Spleen (tissue), 11 donors: ENCODE measurements at regions not wholly inside any gene's neighbourhood (a gene's known extent, or its start where the extent isn't known, plus 50 kb on each side); places are given as distances from the start of the nearest gene placed in this dataset.

Source experiments
- DNase-seq: peaks from one replicate; pipeline ENCODE4 v3.0.0-alpha.2; 2020
- H3K27ac ChIP-seq, 8 donors: fragments of 200-600 bp; sonication (generic) in 7 of 8; 1 replicate in 4 of 8; 2 replicates in 4 of 8; pipeline versions ENCODE4 v1.5.0 to v1.8.0; 2016 to 2021; ENCODE audit warnings: inconsistent platforms in 4 of 8, mild to moderate bottlenecking in 4 of 8, moderate library complexity in 1 of 8
- H3K27me3 ChIP-seq, 7 donors: fragments of 200-600 bp; sonication (generic) in 6 of 7; replicated peaks in 1 of 7; 1 replicate in 4 of 7; 2 replicates in 3 of 7; pipeline versions ENCODE4 v1.5.0 to v1.8.0; 2016 to 2021; ENCODE audit warnings: inconsistent platforms in 3 of 7, mild to moderate bottlenecking in 1 of 7
- H3K36me3 ChIP-seq, 6 donors: fragments of 200-600 bp; sonication (generic) in 5 of 6; 1 replicate in 4 of 6; 2 replicates in 2 of 6; pipeline versions ENCODE4 v1.5.0 to v1.8.0; 2016 to 2021; ENCODE audit warnings: inconsistent platforms in 2 of 6
- H3K4me1 ChIP-seq, 6 donors: fragments of 200-600 bp; sonication (generic) in 5 of 6; 1 replicate in 3 of 6; 2 replicates in 3 of 6; pipeline versions ENCODE4 v1.5.0 to v1.8.0; 2016 to 2021; ENCODE audit warnings: inconsistent platforms in 3 of 6
- H3K4me3 ChIP-seq, 8 donors: fragments of 200-600 bp; sonication (generic) in 7 of 8; 1 replicate in 4 of 8; 2 replicates in 4 of 8; pipeline versions ENCODE4 v1.5.0 to v1.8.0; 2016 to 2021; ENCODE audit warnings: inconsistent platforms in 4 of 8, mild to moderate bottlenecking in 4 of 8, moderate library complexity in 2 of 8
- H3K9me3 ChIP-seq, 8 donors: fragments of 200-600 bp; sonication (generic) in 7 of 8; 1 replicate in 4 of 8; 2 replicates in 4 of 8; pipeline versions ENCODE4 v1.5.0 to v1.8.0; 2016 to 2021; ENCODE audit warnings: inconsistent platforms in 4 of 8
- CTCF ChIP-seq, 11 experiments: fragments of 200-600 bp in 7 of 11; fragments of 450-650 bp in 4 of 11; sonication (generic) in 4 of 11; IDR thresholded peaks in 8 of 11; conservative IDR thresholded peaks in 3 of 11; 1 replicate in 7 of 11; 2 replicates in 4 of 11; pipeline versions ENCODE4 v1.4.0 to v1.8.0; 2016 to 2021; ENCODE audit warnings: antibody characterized with exemption in 11 of 11, inconsistent platforms in 4 of 11, mild to moderate bottlenecking in 1 of 11
- POLR2A ChIP-seq, 3 donors: fragments of 450-650 bp; IDR thresholded peaks; one replicate each; pipeline ENCODE4 v1.5.1; 2017; ENCODE audit warnings: antibody characterized with exemption in 3 of 3, mild to moderate bottlenecking in 1 of 3
- POLR2AphosphoS5 ChIP-seq, 3 donors: sonication (generic); formaldehyde crosslinking; IDR thresholded peaks; one replicate each; pipeline ENCODE4 v1.5.1; 2017; ENCODE audit warnings: antibody characterized with exemption in 3 of 3
- WGBS, 5 donors: extraction: QIAGEN DNeasy Blood & Tissue Kit in 3 of 5; methylation state at CpG; one replicate each; pipeline versions ENCODE4 v1.1.5 to v1.1.7; 2013 to 2018; 5-methylcytosine and 5-hydroxymethylcytosine counted together
- intact Hi-C: fragments of 100-400 bp; cut with DNase I; formaldehyde crosslinking; loops from one replicate; pipeline ENCODE4 v1.15.0; 2023; ENCODE audit warnings: low total_unique reads
- donor health status: healthy with polysubstance abuse.
- donor health status: DM: no; HTN: no; CAD: no; lungs with moderate emphysema.
- donor health status: DM: no; HTN: no; CAD: no.
- donor health status: Bipolar disorder and iron deficiency.
- donor health status: healthy.
- donor health status: DM: no; HTN: no; CAD: no.
- donor health status: DM: yes; HTN: yes; CAD: no.

- intact Hi-C loops: no loop called here
- H3K36me3 ChIP-seq: no peaks in the 10 kb centered on the region
- H3K4me1 ChIP-seq: no peaks in the 10 kb centered on the region
- DNase-seq: no peak
- TF ChIP-seq CTCF (IDR thresholded peaks at IDR 0.05 in 8 of 11, conservative IDR thresholded peaks at IDR 0.05 in 3 of 11) (no peak), POLR2AphosphoS5 (IDR thresholded peaks at IDR 0.05) (no peak), POLR2A (IDR thresholded peaks at IDR 0.05) (no peak)
- H3K27me3 ChIP-seq: no peaks in the 10 kb centered on the region
- H3K27ac ChIP-seq: no peak overlapping the region
- no peak overlapping the region for H3K4me3 ChIP-seq
- 58 to 84% (median 67%) methylated on average over 2 of the region's 2 CpGs for WGBS, 5 donors
- peaks cover 0 to 10% (median 6%) of the 10 kb centered on the region in 8 donors for H3K9me3 ChIP-seq
These were observed 146.8 kb downstream of the SMC2 start for GRCh38 chr9:104240890-104241289.

- Histone ChIP-seq H3K9me3 (no peaks in the 10 kb centered on the region), H3K4me3 (no peak overlapping the region), H3K27me3 (no peaks in the 10 kb centered on the region), H3K4me1 (no peaks in the 10 kb centered on the region), H3K27ac (no peak overlapping the region), H3K36me3 (no peaks in the 10 kb centered on the region)
- TF ChIP-seq CTCF (IDR thresholded peaks at IDR 0.05 in 8 of 11, conservative IDR thresholded peaks at IDR 0.05 in 3 of 11) (no peak), POLR2AphosphoS5 (IDR thresholded peaks at IDR 0.05) (no peak), POLR2A (IDR thresholded peaks at IDR 0.05) (no peak)
- WGBS, 5 donors: 13 to 73% (median 41%) methylated on average over 1 of the region's 1 CpG
- DNase-seq: no peak
- intact Hi-C loops: no loop called here
These were observed 151.8 kb downstream of the SMC2 start for GRCh38 chr9:104245925-104246324.

GRCh38 chr9:104247899-104248460, 153.9 kb downstream of the SMC2 start:
- H3K27ac ChIP-seq: no peak overlapping the region
- WGBS, 5 donors: 71 to 80% (median 74%) methylated on average over 3 of the region's 3 CpGs
- TF ChIP-seq POLR2A (IDR thresholded peaks at IDR 0.05): no peak
- no peak for TF ChIP-seq CTCF (IDR thresholded peaks at IDR 0.05 in 8 of 11, conservative IDR thresholded peaks at IDR 0.05 in 3 of 11)
- TF ChIP-seq POLR2AphosphoS5 (IDR thresholded peaks at IDR 0.05): no peak
- intact Hi-C loops: no loop called here
- no peaks in the 10 kb centered on the region for H3K4me1 ChIP-seq
- H3K9me3 ChIP-seq: peaks cover 0 to 11% (median 4%) of the 10 kb centered on the region in 8 donors
- no peak for DNase-seq
- H3K4me3 ChIP-seq: no peak overlapping the region
- H3K36me3 ChIP-seq: no peaks in the 10 kb centered on the region
- no peaks in the 10 kb centered on the region for H3K27me3 ChIP-seq

GRCh38 chr9:104256031-104256695, 162.1 kb downstream of the SMC2 start:
- no peak overlapping the region for H3K4me3 ChIP-seq
- TF ChIP-seq POLR2AphosphoS5 (IDR thresholded peaks at IDR 0.05): no peak
- no peak for TF ChIP-seq CTCF (IDR thresholded peaks at IDR 0.05 in 8 of 11, conservative IDR thresholded peaks at IDR 0.05 in 3 of 11)
- no peak for TF ChIP-seq POLR2A (IDR thresholded peaks at IDR 0.05)

More at GRCh38 chr9:104256031-104256695, 162.1 kb downstream of the SMC2 start:
- H3K36me3 ChIP-seq: no peaks in the 10 kb centered on the region
- no peak overlapping the region for H3K27ac ChIP-seq
- H3K9me3 ChIP-seq: peaks cover 0 to 26% (median 17%) of the 10 kb centered on the region in 8 donors
- intact Hi-C loops: no loop called here
- DNase-seq: no peak
- H3K4me1 ChIP-seq: no peaks in the 10 kb centered on the region
- no peaks in the 10 kb centered on the region for H3K27me3 ChIP-seq
- WGBS, 5 donors: 67 to 87% (median 74%) methylated on average over 3 of the region's 3 CpGs
